ENCODE measurements at regions not wholly inside any gene's neighbourhood (a gene's known extent, or its start where the extent isn't known, plus 50 kb on each side); places are given as distances from the start of the nearest gene placed in this dataset.

DNA sequence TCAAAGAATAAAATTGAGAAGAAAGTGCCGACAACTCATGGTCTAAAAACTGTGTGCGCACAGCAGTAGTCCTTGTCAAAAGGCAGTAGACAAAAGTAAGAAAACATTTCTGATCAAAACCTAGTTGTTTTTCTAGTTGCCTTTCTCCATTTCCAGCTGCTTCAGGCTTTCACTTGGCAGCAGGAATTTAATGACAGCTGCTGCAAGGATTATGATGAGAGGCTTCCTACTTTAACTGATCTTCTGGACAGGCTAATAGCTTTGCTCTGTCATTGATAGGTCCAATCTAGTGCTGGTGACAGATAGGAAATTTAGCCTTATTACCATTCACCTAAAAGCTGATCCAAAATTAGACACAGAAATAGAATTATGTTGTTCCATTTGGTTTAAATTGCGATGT, 110.7 kb upstream of the SEMA3C start:
- DNase-seq (ENCODE audit: low read depth) (no peak), FAIRE-seq (no peak)
- no peak overlapping the region for H3K4me3 Mint-ChIP-seq (ENCODE audit: unreplicated experiment)
- Histone ChIP-seq H3K4me2 (ENCODE audit: low read length) (no peak overlapping the region), H3K9ac (ENCODE audit: low read length) (no peak overlapping the region), H3K27ac (ENCODE audit: low read depth, low read length) (no peak overlapping the region), H3K4me3 (ENCODE audit: insufficient read depth, low read depth, low read length) (no peak overlapping the region), H2AFZ (ENCODE audit: low read depth, low read length) (no peak overlapping the region), H3K27me3 (ENCODE audit: insufficient read depth, low read length) (no peaks in the 10 kb centered on the region), H3K9me3 (ENCODE audit: insufficient read depth, low read depth, low read length) (no peaks in the 10 kb centered on the region), H3K79me2 (ENCODE audit: insufficient read depth, low read length) (no peaks in the 10 kb centered on the region), H4K20me1 (ENCODE audit: insufficient read depth, low read length) (no peaks in the 10 kb centered on the region), H3K4me1 (ENCODE audit: insufficient read depth, low read length) (no peaks in the 10 kb centered on the region), H3K36me3 (ENCODE audit: insufficient read depth, low read length) (no peaks in the 10 kb centered on the region)
- no peaks in the 10 kb centered on the region for H3K4me1 Mint-ChIP-seq (ENCODE audit: low read depth, unreplicated experiment)
- H3K9me3 Mint-ChIP-seq (ENCODE audit: unreplicated experiment): no peaks in the 10 kb centered on the region
- no peaks in the 10 kb centered on the region for H3K36me3 Mint-ChIP-seq (ENCODE audit: low read depth, unreplicated experiment)
- H3K27me3 Mint-ChIP-seq (ENCODE audit: low read depth, unreplicated experiment): no peaks in the 10 kb centered on the region
- TF ChIP-seq EZH2 (IDR thresholded peaks at IDR 0.05; ENCODE audit: insufficient read depth, low read length): no peak
- TF ChIP-seq, protein P1, sequence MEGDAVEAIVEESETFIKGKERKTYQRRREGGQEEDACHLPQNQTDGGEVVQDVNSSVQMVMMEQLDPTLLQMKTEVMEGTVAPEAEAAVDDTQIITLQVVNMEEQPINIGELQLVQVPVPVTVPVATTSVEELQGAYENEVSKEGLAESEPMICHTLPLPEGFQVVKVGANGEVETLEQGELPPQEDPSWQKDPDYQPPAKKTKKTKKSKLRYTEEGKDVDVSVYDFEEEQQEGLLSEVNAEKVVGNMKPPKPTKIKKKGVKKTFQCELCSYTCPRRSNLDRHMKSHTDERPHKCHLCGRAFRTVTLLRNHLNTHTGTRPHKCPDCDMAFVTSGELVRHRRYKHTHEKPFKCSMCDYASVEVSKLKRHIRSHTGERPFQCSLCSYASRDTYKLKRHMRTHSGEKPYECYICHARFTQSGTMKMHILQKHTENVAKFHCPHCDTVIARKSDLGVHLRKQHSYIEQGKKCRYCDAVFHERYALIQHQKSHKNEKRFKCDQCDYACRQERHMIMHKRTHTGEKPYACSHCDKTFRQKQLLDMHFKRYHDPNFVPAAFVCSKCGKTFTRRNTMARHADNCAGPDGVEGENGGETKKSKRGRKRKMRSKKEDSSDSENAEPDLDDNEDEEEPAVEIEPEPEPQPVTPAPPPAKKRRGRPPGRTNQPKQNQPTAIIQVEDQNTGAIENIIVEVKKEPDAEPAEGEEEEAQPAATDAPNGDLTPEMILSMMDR (IDR thresholded peaks at IDR 0.05; ENCODE audit: insufficient read depth, low read depth, low read length): no peak
- no peak overlapping the region for H3K27ac Mint-ChIP-seq (ENCODE audit: unreplicated experiment)

DNA sequence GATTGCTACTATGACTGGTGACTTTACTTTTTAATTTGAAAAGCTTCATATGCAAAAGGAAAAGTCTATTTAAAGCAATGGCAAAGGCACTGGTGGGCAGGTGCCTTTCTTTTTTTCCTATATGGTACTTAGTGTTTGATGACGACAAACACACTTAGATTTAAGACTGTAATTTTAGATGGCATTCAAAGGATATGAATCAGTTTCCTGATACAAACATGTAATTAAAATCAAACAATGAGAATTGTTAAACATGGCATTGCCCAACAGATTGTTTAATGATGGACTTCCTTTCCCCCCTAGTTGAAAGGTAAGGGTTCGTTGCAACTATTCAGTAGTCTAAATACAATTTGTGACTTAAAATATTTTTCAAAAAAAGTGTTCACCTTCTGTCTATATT, 106.5 kb upstream of the SEMA3C start:
- no peaks in the 10 kb centered on the region for H3K79me2 ChIP-seq (ENCODE audit: insufficient read depth, low read length)
- Mint-ChIP-seq H3K36me3 (ENCODE audit: low read depth, unreplicated experiment) (no peaks in the 10 kb centered on the region), H3K27me3 (ENCODE audit: low read depth, unreplicated experiment) (no peaks in the 10 kb centered on the region), H3K4me3 (ENCODE audit: unreplicated experiment) (no peak overlapping the region), H3K27ac (ENCODE audit: unreplicated experiment) (no peak overlapping the region), H3K4me1 (ENCODE audit: low read depth, unreplicated experiment) (no peaks in the 10 kb centered on the region), H3K9me3 (ENCODE audit: unreplicated experiment) (no peaks in the 10 kb centered on the region)
- H3K4me2 ChIP-seq (ENCODE audit: low read length): no peak overlapping the region
- H3K36me3 ChIP-seq (ENCODE audit: insufficient read depth, low read length): no peaks in the 10 kb centered on the region
- no peaks in the 10 kb centered on the region for H4K20me1 ChIP-seq (ENCODE audit: insufficient read depth, low read length)
- no peaks in the 10 kb centered on the region for H3K4me1 ChIP-seq (ENCODE audit: insufficient read depth, low read length)
- no peak overlapping the region for H2AFZ ChIP-seq (ENCODE audit: low read depth, low read length)
- H3K27me3 ChIP-seq (ENCODE audit: insufficient read depth, low read length): no peaks in the 10 kb centered on the region
- H3K9me3 ChIP-seq (ENCODE audit: insufficient read depth, low read depth, low read length): no peaks in the 10 kb centered on the region
- no peak overlapping the region for H3K9ac ChIP-seq (ENCODE audit: low read length)
- FAIRE-seq (peak; percentile 9), DNase-seq (ENCODE audit: low read depth) (no peak)
- no peak overlapping the region for H3K27ac ChIP-seq (ENCODE audit: low read depth, low read length)
- H3K4me3 ChIP-seq (ENCODE audit: insufficient read depth, low read depth, low read length): no peak overlapping the region
- TF ChIP-seq EZH2 (IDR thresholded peaks at IDR 0.05; ENCODE audit: insufficient read depth, low read length): no peak
- TF ChIP-seq, protein P1 (IDR thresholded peaks at IDR 0.05; ENCODE audit: insufficient read depth, low read depth, low read length): no peak

DNA sequence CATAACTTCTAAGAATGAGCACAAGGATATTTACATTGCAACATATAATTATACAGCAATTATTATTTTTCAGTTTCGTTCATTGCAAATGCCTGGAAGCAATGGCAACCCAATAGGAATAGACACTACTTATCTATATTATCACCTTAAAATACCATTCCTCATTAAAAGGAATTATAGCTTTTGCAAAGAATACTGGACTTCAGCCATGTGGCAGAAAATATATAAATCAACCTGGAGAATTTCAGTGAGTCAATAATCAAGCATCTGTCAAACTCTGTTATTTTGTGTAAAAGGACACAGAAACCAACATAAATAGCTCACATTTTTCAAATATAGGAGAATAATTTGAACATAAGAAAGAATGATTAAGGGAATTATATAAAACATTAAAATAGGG, 96.1 kb upstream of the SEMA3C start:
- no peaks in the 10 kb centered on the region for H4K20me1 ChIP-seq (ENCODE audit: insufficient read depth, low read length)
- Mint-ChIP-seq H3K4me1 (ENCODE audit: low read depth, unreplicated experiment) (peaks cover 12% of the 10 kb centered on the region), H3K27me3 (ENCODE audit: low read depth, unreplicated experiment) (no peaks in the 10 kb centered on the region), H3K36me3 (ENCODE audit: low read depth, unreplicated experiment) (no peaks in the 10 kb centered on the region), H3K4me3 (ENCODE audit: unreplicated experiment) (no peak overlapping the region), H3K27ac (ENCODE audit: unreplicated experiment) (no peak overlapping the region), H3K9me3 (ENCODE audit: unreplicated experiment) (no peaks in the 10 kb centered on the region)
- no peak overlapping the region for H3K27ac ChIP-seq (ENCODE audit: low read depth, low read length)
- peaks cover 9% of the 10 kb centered on the region for H3K4me1 ChIP-seq (ENCODE audit: insufficient read depth, low read length)
- DNase-seq (ENCODE audit: low read depth) (no peak), FAIRE-seq (no peak)
- no peaks in the 10 kb centered on the region for H3K27me3 ChIP-seq (ENCODE audit: insufficient read depth, low read length)
- H3K9me3 ChIP-seq (ENCODE audit: insufficient read depth, low read depth, low read length): no peaks in the 10 kb centered on the region
- H3K4me3 ChIP-seq (ENCODE audit: insufficient read depth, low read depth, low read length): no peak overlapping the region
- no peak for TF ChIP-seq EZH2 (IDR thresholded peaks at IDR 0.05; ENCODE audit: insufficient read depth, low read length)
- TF ChIP-seq, protein P1 (IDR thresholded peaks at IDR 0.05; ENCODE audit: insufficient read depth, low read depth, low read length): no peak
- H3K4me2 ChIP-seq (ENCODE audit: low read length): no peak overlapping the region
- H3K9ac ChIP-seq (ENCODE audit: low read length): no peak overlapping the region
- H2AFZ ChIP-seq (ENCODE audit: low read depth, low read length): no peak overlapping the region
- H3K79me2 ChIP-seq (ENCODE audit: insufficient read depth, low read length): no peaks in the 10 kb centered on the region
- H3K36me3 ChIP-seq (ENCODE audit: insufficient read depth, low read length): no peaks in the 10 kb centered on the region

Measured in astrocyte (in vitro differentiated cells and primary cell).